SU-DHL-6 (cell line): ENCODE measurements at regions not wholly inside any gene's neighbourhood (a gene's known extent, or its start where the extent isn't known, plus 50 kb on each side); places are given as distances from the start of the nearest gene placed in this dataset.

Experiments
- H2AFZ ChIP-seq: fragments of 200-600 bp; sonication (generic); 2 replicates; pipeline ENCODE4 v1.6.1; 2014; ENCODE audit warnings: low read depth, mild to moderate bottlenecking, moderate library complexity, mixed read lengths, antibody characterized with exemption, low read length; ENCODE audit not compliant: severe bottlenecking
- H3F3A ChIP-seq: fragments of 200-600 bp; shearing (Covaris generic); 2 replicates; pipeline ENCODE4 v1.6.0; 2016; ENCODE audit warnings: antibody characterized with exemption, mild to moderate bottlenecking; ENCODE audit not compliant: insufficient read depth
- H3K27ac ChIP-seq: fragments of 200-600 bp; sonication (generic); 2 replicates; pipeline ENCODE4 v1.5.1; 2016; ENCODE audit warnings: low read depth, mild to moderate bottlenecking, low read length, moderate library complexity, mixed read lengths
- H3K27me3 ChIP-seq: fragments of 200-600 bp; sonication (generic), shearing (Covaris generic); 2 replicates; pipeline ENCODE4 v1.6.0; 2014; ENCODE audit warnings: mild to moderate bottlenecking, low read length
- H3K36me3 ChIP-seq: fragments of 200-600 bp; sonication (generic); 2 replicates; pipeline ENCODE4 v1.6.1; 2014; ENCODE audit warnings: mild to moderate bottlenecking, low read length, mixed read lengths
- H3K4me2 ChIP-seq: fragments of 300-600, 200-600 bp; shearing (Covaris generic), sonication (generic); 2 replicates; pipeline ENCODE4 v1.6.0; 2014; ENCODE audit warnings: low read length, low read depth, mild to moderate bottlenecking; ENCODE audit not compliant: poor library complexity, severe bottlenecking
- H3K4me3 ChIP-seq: fragments of 200-600 bp; sonication (generic); 2 replicates; pipeline ENCODE4 v1.5.1; 2014; ENCODE audit warnings: antibody characterized with exemption, low read length, mild to moderate bottlenecking, mixed read lengths; ENCODE audit not compliant: insufficient read depth, poor library complexity, severe bottlenecking
- H3K79me2 ChIP-seq: fragments of 200-600 bp; sonication (generic); 2 replicates; pipeline ENCODE4 v1.6.1; 2014; ENCODE audit warnings: mild to moderate bottlenecking, low read length, moderate library complexity; ENCODE audit not compliant: insufficient read depth
- H3K9ac ChIP-seq: fragments of 200-600 bp; sonication (generic); 2 replicates; pipeline ENCODE4 v1.7.0; 2014; ENCODE audit warnings: mild to moderate bottlenecking, low read length
- H3K9me2 ChIP-seq: fragments of 200-600 bp; sonication (generic); replicated peaks from 2 replicates; pipeline ENCODE4 v1.6.1; 2014; ENCODE audit warnings: low read length; ENCODE audit not compliant: insufficient read depth
- H3K9me3 ChIP-seq: fragments of 200-600 bp; sonication (generic); 2 replicates; pipeline ENCODE4 v1.6.1; 2014; ENCODE audit warnings: low read length, mixed read lengths; ENCODE audit not compliant: insufficient read depth
- H4K20me1 ChIP-seq: fragments of 200-600 bp; sonication (generic); 2 replicates; pipeline ENCODE4 v1.6.1; 2014; ENCODE audit warnings: low read depth, mild to moderate bottlenecking, antibody characterized with exemption, low read length, moderate library complexity, mixed read lengths
- EZH2phosphoT487 ChIP-seq: fragments of 200-600 bp; sonication (generic), shearing (Covaris generic); conservative IDR thresholded peaks from 2 replicates; pipeline ENCODE4 v1.6.1; 2018; ENCODE audit warnings: mild to moderate bottlenecking, antibody characterized with exemption, low read length, moderate library complexity, mixed read lengths
- TF ChIP-seq, protein P1 (sequence below): fragments of 200-600 bp; sonication (generic); IDR thresholded peaks from one replicate; pipeline ENCODE4 v1.5.1; 2017; ENCODE audit warnings: antibody characterized with exemption, mild to moderate bottlenecking, low read length, moderate library complexity; ENCODE audit not compliant: insufficient read depth, poor library complexity, severe bottlenecking

DNA sequence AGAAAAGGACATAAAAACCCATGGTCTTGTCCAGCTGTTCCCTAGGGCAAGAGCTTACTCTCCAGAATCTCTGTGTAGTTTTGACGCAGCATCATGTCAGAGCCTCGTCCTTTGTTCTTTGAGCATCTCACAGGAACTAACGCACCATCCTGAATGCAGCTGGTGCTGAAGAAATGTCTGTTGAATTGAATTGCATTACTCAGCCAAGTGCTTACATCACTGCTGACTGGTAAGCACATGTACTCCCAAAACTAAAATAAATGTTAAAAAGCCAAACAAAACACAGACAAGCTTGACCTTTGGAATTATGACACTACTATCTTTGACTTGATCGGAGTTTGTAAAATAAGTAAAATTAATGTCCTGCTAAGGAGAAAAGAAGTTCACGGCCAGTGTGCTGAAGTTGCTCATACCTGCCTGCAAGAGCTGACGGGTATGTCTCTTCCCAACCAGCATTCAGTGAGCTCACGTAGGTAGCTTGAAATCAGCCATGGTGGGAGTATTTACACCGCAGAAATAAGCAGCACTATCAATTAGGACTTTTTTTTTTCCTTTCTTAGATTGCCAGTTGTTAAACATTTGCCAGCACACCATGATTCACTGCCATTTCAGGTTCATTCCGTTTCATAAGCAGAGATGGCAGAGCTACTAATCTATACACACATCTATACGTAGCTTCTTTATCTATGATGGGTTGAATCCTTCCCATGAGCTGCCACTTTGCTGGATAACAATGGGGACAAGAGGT is 310.6 kb upstream of the MSX2 start:
- H3K9ac ChIP-seq: no peak overlapping the region
- H3K4me2 ChIP-seq: no peak overlapping the region
- H2AFZ ChIP-seq: no peak overlapping the region
- H3K9me2 ChIP-seq: no peaks in the 10 kb centered on the region
- H3K79me2 ChIP-seq: no peaks in the 10 kb centered on the region
- no peaks in the 10 kb centered on the region for H3K27me3 ChIP-seq
- H3K27ac ChIP-seq: no peak overlapping the region
- H3F3A ChIP-seq: no peaks in the 10 kb centered on the region
- H4K20me1 ChIP-seq: no peaks in the 10 kb centered on the region
- H3K9me3 ChIP-seq: no peaks in the 10 kb centered on the region
- no peak overlapping the region for H3K4me3 ChIP-seq
- no peaks in the 10 kb centered on the region for H3K36me3 ChIP-seq
- TF ChIP-seq, protein P1, sequence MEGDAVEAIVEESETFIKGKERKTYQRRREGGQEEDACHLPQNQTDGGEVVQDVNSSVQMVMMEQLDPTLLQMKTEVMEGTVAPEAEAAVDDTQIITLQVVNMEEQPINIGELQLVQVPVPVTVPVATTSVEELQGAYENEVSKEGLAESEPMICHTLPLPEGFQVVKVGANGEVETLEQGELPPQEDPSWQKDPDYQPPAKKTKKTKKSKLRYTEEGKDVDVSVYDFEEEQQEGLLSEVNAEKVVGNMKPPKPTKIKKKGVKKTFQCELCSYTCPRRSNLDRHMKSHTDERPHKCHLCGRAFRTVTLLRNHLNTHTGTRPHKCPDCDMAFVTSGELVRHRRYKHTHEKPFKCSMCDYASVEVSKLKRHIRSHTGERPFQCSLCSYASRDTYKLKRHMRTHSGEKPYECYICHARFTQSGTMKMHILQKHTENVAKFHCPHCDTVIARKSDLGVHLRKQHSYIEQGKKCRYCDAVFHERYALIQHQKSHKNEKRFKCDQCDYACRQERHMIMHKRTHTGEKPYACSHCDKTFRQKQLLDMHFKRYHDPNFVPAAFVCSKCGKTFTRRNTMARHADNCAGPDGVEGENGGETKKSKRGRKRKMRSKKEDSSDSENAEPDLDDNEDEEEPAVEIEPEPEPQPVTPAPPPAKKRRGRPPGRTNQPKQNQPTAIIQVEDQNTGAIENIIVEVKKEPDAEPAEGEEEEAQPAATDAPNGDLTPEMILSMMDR: no peak
- TF ChIP-seq EZH2phosphoT487: no peak

DNA sequence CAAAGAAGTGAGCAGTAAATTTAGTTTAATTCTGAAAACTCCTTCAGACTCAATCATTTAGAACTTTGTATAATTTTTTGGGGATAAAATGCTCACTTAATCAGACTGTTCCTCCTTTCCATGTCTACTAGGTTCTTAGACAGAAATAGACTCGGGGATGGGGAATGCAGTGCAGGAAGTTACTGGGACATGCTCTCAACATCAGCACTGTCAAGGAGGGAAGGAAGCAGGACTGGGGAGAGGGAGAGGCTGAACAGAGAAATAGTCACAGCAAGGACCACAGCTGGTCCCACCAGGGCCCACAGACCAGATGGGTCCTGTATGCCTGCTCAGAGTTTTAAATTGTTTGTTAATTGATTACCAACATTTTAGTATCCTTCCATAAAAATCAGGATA is 310.1 kb upstream of the MSX2 start:
- TF ChIP-seq, protein P1: no peak
- TF ChIP-seq EZH2phosphoT487: no peak
- H2AFZ ChIP-seq: no peak overlapping the region
- H3K27ac ChIP-seq: no peak overlapping the region
- no peaks in the 10 kb centered on the region for H3K36me3 ChIP-seq
- H3K9me3 ChIP-seq: no peaks in the 10 kb centered on the region
- H3K27me3 ChIP-seq: no peaks in the 10 kb centered on the region
- no peak overlapping the region for H3K4me3 ChIP-seq
- H3K4me2 ChIP-seq: no peak overlapping the region
- no peak overlapping the region for H3K9ac ChIP-seq
- H3F3A ChIP-seq: no peaks in the 10 kb centered on the region
- no peaks in the 10 kb centered on the region for H3K9me2 ChIP-seq
- no peaks in the 10 kb centered on the region for H3K79me2 ChIP-seq
- no peaks in the 10 kb centered on the region for H4K20me1 ChIP-seq

DNA sequence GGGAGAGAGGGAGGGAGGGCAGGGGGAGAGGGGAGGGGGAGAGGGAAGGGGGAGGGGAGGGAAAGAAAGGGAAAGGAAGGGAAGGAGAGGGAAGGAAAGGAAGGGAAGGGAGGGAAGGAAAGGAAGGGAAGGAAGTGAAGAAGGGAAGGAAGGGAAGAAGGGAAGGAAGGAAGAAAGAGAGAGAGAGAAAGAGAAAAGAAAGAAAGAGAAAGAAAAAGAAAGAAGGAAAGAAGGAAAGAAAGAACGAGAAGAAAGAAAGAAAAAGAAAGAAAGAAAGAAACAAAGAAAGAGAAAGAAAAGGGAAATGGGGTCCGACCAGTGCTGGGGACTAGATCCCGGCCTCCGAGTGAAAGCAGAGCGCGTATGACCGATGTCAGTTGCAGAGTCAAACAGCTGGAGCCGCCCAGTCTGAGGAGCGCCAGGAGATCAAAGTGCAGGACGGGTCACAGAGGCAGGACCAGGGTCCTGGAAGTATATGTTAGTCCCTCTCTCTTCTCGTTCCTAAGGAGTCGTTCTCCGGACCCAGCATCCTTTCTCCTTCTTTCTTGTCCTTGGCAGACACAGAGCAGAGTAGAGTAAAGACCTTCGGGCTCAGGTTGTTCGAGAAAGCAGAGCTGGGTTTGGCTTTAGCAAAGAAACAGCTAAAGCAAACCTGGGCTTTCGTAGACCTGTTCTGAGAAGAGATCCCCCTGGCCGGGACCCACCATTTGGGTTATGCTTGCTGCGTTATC is 305.4 kb upstream of the MSX2 start:
- no peaks in the 10 kb centered on the region for H3K9me2 ChIP-seq
- H3K79me2 ChIP-seq: no peaks in the 10 kb centered on the region
- no peaks in the 10 kb centered on the region for H3F3A ChIP-seq
- no peaks in the 10 kb centered on the region for H4K20me1 ChIP-seq
- TF ChIP-seq, protein P1: no peak
- no peak overlapping the region for H2AFZ ChIP-seq
- H3K9me3 ChIP-seq: no peaks in the 10 kb centered on the region
- no peak overlapping the region for H3K9ac ChIP-seq
- no peak overlapping the region for H3K27ac ChIP-seq
- no peaks in the 10 kb centered on the region for H3K27me3 ChIP-seq
- H3K4me2 ChIP-seq: no peak overlapping the region
- no peak overlapping the region for H3K4me3 ChIP-seq
- H3K36me3 ChIP-seq: no peaks in the 10 kb centered on the region
